RPMI8226 (cell line): ENCODE measurements at regions not wholly inside any gene's neighbourhood (a gene's known extent, or its start where the extent isn't known, plus 50 kb on each side); places are given as distances from the start of the nearest gene placed in this dataset.

Experiments used
- DNase-seq: peaks from one replicate; pipeline ENCODE4 v3.0.0-alpha.2; 2015

- no peak for DNase-seq
These were observed 153.8 kb upstream of the E2F8 start for GRCh38 chr11:19394525-19395016.

- no peak for DNase-seq
These were observed 153.2 kb upstream of the E2F8 start for GRCh38 chr11:19393941-19394340.

- no peak for DNase-seq
These were observed 152.2 kb upstream of the E2F8 start for GRCh38 chr11:19392847-19393518.

- DNase-seq, result no peak
These were observed 151.6 kb upstream of the E2F8 start for GRCh38 chr11:19392321-19392720.

- no peak for DNase-seq
These were observed 150.9 kb upstream of the E2F8 start for GRCh38 chr11:19391652-19392051.

- DNase-seq, result no peak
These were observed 150.3 kb upstream of the E2F8 start for GRCh38 chr11:19391026-19391425.

GRCh38 chr11:19389787-19390303 is 149.1 kb upstream of the E2F8 start:
- no peak for DNase-seq

- no peak for DNase-seq
These were observed 141.4 kb upstream of the E2F8 start for GRCh38 chr11:19382131-19382611.

- no peak for DNase-seq
These were observed 139.6 kb upstream of the E2F8 start for GRCh38 chr11:19380375-19380774.

- DNase-seq, result no peak
These were observed 138.7 kb upstream of the E2F8 start for GRCh38 chr11:19379465-19379864.

GRCh38 chr11:19378814-19379213 is 138.1 kb upstream of the E2F8 start:
- DNase-seq, result no peak

GRCh38 chr11:19377881-19378280 is 137.1 kb upstream of the E2F8 start:
- DNase-seq, result no peak

- DNase-seq, result no peak
These were observed 134.7 kb upstream of the E2F8 start for GRCh38 chr11:19375440-19375839.

- DNase-seq, result no peak
These were observed 133.4 kb upstream of the E2F8 start for GRCh38 chr11:19374151-19374569.

GRCh38 chr11:19372381-19372780 is 131.6 kb upstream of the E2F8 start:
- no peak for DNase-seq

- DNase-seq, result no peak
These were observed 129.5 kb upstream of the E2F8 start for GRCh38 chr11:19370100-19370861.

GRCh38 chr11:19368726-19369375 is 128.1 kb upstream of the E2F8 start:
- DNase-seq, result no peak

- no peak for DNase-seq
These were observed 126.4 kb upstream of the E2F8 start for GRCh38 chr11:19366992-19367709.

- no peak for DNase-seq
These were observed 125.1 kb upstream of the E2F8 start for GRCh38 chr11:19365743-19366410.

GRCh38 chr11:19359221-19360000 is 118.7 kb upstream of the E2F8 start:
- DNase-seq, result no peak

GRCh38 chr11:19357943-19358342 is 117.2 kb upstream of the E2F8 start:
- DNase-seq, result no peak
